ENCODE measurements at regions not wholly inside any gene's neighbourhood (a gene's known extent, or its start where the extent isn't known, plus 50 kb on each side); places are given as distances from the start of the nearest gene placed in this dataset.

GRCh38 chr9:16325966-16326365, 544.5 kb downstream of the BNC2 start:
- intact Hi-C loops (cut with micrococcal nuclease) = no loop called here
- no peaks in the 10 kb centered on the region for H3K36me3 Mint-ChIP-seq
- Histone ChIP-seq H3K27ac (ENCODE audit: low read length) (no peak overlapping the region), H3K4me1 (ENCODE audit: control insufficient read depth, insufficient read depth, low read length) (no peaks in the 10 kb centered on the region), H3K36me3 (ENCODE audit: control insufficient read depth, insufficient read depth, low read length) (no peaks in the 10 kb centered on the region), H3K4me3 (ENCODE audit: low read length) (no peak overlapping the region), H3K27me3 (ENCODE audit: control insufficient read depth, insufficient read depth, low read length) (no peaks in the 10 kb centered on the region), H3K9me3 (ENCODE audit: control insufficient read depth, insufficient read depth, low read length) (no peaks in the 10 kb centered on the region)
- H3K27ac Mint-ChIP-seq = no peak overlapping the region
- DNase-seq = no peak
- H3K27me3 Mint-ChIP-seq (ENCODE audit: low read depth in 2 of 2) = no peaks in the 10 kb centered on the region
- WGBS (ENCODE audit: insufficient coverage) = 82% methylated on average over 6 of the region's 6 CpGs
- no peak for ATAC-seq
- no peak for TF ChIP-seq CTCF (IDR thresholded peaks at IDR 0.05)
- H3K4me1 Mint-ChIP-seq = no peaks in the 10 kb centered on the region
- no peak overlapping the region for H3K4me3 Mint-ChIP-seq
- no peaks in the 10 kb centered on the region for H3K9me3 Mint-ChIP-seq

- 82% methylated on average over 3 of the region's 3 CpGs for WGBS (ENCODE audit: insufficient coverage)
- H3K4me1 ChIP-seq (ENCODE audit: control insufficient read depth, insufficient read depth, low read length) = no peaks in the 10 kb centered on the region
- no peaks in the 10 kb centered on the region for H3K4me1 Mint-ChIP-seq
- no peak for TF ChIP-seq CTCF (IDR thresholded peaks at IDR 0.05)
- H3K36me3 Mint-ChIP-seq = no peaks in the 10 kb centered on the region
- no peak overlapping the region for H3K27ac Mint-ChIP-seq
- no peak for DNase-seq
- intact Hi-C loops (cut with micrococcal nuclease) = no loop called here
- peaks cover 0 to 6% of the 10 kb centered on the region in 2 donors for H3K27me3 Mint-ChIP-seq (ENCODE audit: low read depth in 2 of 2)
- no peak overlapping the region for H3K4me3 ChIP-seq (ENCODE audit: low read length)
- H3K27me3 ChIP-seq (ENCODE audit: control insufficient read depth, insufficient read depth, low read length) = no peaks in the 10 kb centered on the region
- H3K4me3 Mint-ChIP-seq = no peak overlapping the region
- no peaks in the 10 kb centered on the region for H3K9me3 ChIP-seq (ENCODE audit: control insufficient read depth, insufficient read depth, low read length)
- H3K27ac ChIP-seq (ENCODE audit: low read length) = no peak overlapping the region
- ATAC-seq = no peak
- H3K9me3 Mint-ChIP-seq = no peaks in the 10 kb centered on the region
- H3K36me3 ChIP-seq (ENCODE audit: control insufficient read depth, insufficient read depth, low read length) = no peaks in the 10 kb centered on the region
These were observed 542.1 kb downstream of the BNC2 start for GRCh38 chr9:16328349-16328748.

GRCh38 chr9:16329671-16330113, 540.8 kb downstream of the BNC2 start:
- no peak overlapping the region for H3K27ac ChIP-seq (ENCODE audit: low read length)
- no peak overlapping the region for H3K4me3 Mint-ChIP-seq
- no peak overlapping the region for H3K4me3 ChIP-seq (ENCODE audit: low read length)
- H3K27me3 Mint-ChIP-seq (ENCODE audit: low read depth in 2 of 2) = peaks cover 0 to 6% of the 10 kb centered on the region in 2 donors
- H3K9me3 Mint-ChIP-seq = no peaks in the 10 kb centered on the region
- no peak for TF ChIP-seq CTCF (IDR thresholded peaks at IDR 0.05)
- no peak overlapping the region for H3K27ac Mint-ChIP-seq
- intact Hi-C loops (cut with micrococcal nuclease) = loop anchor here (10.0 kb wide), 1 partner anchor 55 kb away; no protein-coding TSS in a partner anchor
- no peaks in the 10 kb centered on the region for H3K9me3 ChIP-seq (ENCODE audit: control insufficient read depth, insufficient read depth, low read length)
- ATAC-seq (no peak), DNase-seq (no peak)
- H3K4me1 ChIP-seq (ENCODE audit: control insufficient read depth, insufficient read depth, low read length) = no peaks in the 10 kb centered on the region
- WGBS (ENCODE audit: insufficient coverage) = 87% methylated on average over 9 of the region's 9 CpGs
- no peaks in the 10 kb centered on the region for H3K4me1 Mint-ChIP-seq
- no peaks in the 10 kb centered on the region for H3K36me3 Mint-ChIP-seq
- H3K27me3 ChIP-seq (ENCODE audit: control insufficient read depth, insufficient read depth, low read length) = no peaks in the 10 kb centered on the region
- no peaks in the 10 kb centered on the region for H3K36me3 ChIP-seq (ENCODE audit: control insufficient read depth, insufficient read depth, low read length)

- 0% methylated on average over 1 of the region's 2 CpGs for WGBS (ENCODE audit: insufficient coverage)
These were observed 539.4 kb downstream of the BNC2 start for GRCh38 chr9:16331031-16331430.

More at GRCh38 chr9:16331031-16331430, 539.4 kb downstream of the BNC2 start:
- Histone ChIP-seq H3K4me3 (ENCODE audit: low read length) (no peak overlapping the region), H3K27ac (ENCODE audit: low read length) (no peak overlapping the region), H3K27me3 (ENCODE audit: control insufficient read depth, insufficient read depth, low read length) (no peaks in the 10 kb centered on the region), H3K4me1 (ENCODE audit: control insufficient read depth, insufficient read depth, low read length) (no peaks in the 10 kb centered on the region), H3K9me3 (ENCODE audit: control insufficient read depth, insufficient read depth, low read length) (no peaks in the 10 kb centered on the region), H3K36me3 (ENCODE audit: control insufficient read depth, insufficient read depth, low read length) (no peaks in the 10 kb centered on the region)
- ATAC-seq (no peak), DNase-seq (no peak)
- no peak overlapping the region for H3K4me3 Mint-ChIP-seq
- H3K4me1 Mint-ChIP-seq = no peaks in the 10 kb centered on the region
- no peaks in the 10 kb centered on the region for H3K36me3 Mint-ChIP-seq
- intact Hi-C loops (cut with micrococcal nuclease) = loop anchor here (10.0 kb wide), 1 partner anchor 56 kb away; no protein-coding TSS in a partner anchor
- H3K27me3 Mint-ChIP-seq (ENCODE audit: low read depth in 2 of 2) = peaks cover 0 to 6% of the 10 kb centered on the region in 2 donors
- TF ChIP-seq CTCF (IDR thresholded peaks at IDR 0.05) = no peak
- H3K9me3 Mint-ChIP-seq = no peaks in the 10 kb centered on the region
- no peak overlapping the region for H3K27ac Mint-ChIP-seq
